ENCODE measurements at regions not wholly inside any gene's neighbourhood (a gene's known extent, or its start where the extent isn't known, plus 50 kb on each side); places are given as distances from the start of the nearest gene placed in this dataset.

DNA sequence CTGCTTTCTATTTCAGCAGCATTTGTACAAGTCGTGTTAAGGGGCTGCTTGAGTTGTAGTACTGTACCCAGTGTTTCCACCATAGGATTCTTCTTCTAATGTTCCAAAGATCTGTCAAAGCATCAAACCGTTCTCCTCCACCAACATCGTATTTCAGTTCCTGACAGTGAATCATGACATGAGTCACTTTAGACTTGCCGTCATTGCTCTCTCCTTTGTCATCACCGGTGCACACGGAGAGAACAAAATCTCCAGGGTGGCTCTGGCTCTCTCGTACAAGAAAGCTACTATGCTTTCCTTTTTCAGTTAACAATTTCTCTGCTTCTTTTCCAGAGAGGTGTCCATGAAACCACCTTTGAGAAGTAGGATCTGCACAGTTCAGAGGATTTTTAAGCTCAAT lies 270.9 kb upstream of the CCDC54 start:
- no peaks in the 10 kb centered on the region for H3K4me1 Mint-ChIP-seq
- H3K9me3 ChIP-seq (ENCODE audit: control insufficient read depth, low read length, poor library complexity, severe bottlenecking), result no peaks in the 10 kb centered on the region
- no peak overlapping the region for H3K4me3 Mint-ChIP-seq
- DNase-seq, result no peak
- no peaks in the 10 kb centered on the region for H3K36me3 Mint-ChIP-seq (ENCODE audit: low read depth)
- no peaks in the 10 kb centered on the region for H3K27me3 Mint-ChIP-seq
- H3K27ac Mint-ChIP-seq, result no peak overlapping the region
- no peak for ATAC-seq

DNA sequence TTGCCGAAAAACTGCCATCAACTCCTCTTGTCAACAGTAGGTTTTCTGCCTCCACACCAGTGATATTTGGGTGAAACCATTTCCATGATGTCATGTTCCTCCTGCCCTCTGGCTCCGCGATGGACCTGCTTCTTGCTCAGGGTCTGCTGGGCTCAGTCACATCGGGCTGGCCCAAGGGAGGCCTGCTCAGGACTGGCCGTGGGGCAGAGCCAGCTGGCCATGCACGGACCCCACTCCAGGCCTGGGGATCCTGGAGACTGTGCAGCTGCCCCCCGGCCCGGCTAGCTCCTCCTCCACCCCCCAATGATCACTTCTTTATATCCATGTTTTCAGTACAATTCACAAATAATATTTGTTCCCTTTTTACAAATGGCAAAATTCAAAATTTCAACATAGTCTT lies 270.3 kb upstream of the CCDC54 start:
- Mint-ChIP-seq H3K36me3 (ENCODE audit: low read depth) (no peaks in the 10 kb centered on the region), H3K27me3 (no peaks in the 10 kb centered on the region), H3K27ac (no peak overlapping the region), H3K4me3 (no peak overlapping the region), H3K4me1 (no peaks in the 10 kb centered on the region)
- no peaks in the 10 kb centered on the region for H3K9me3 ChIP-seq (ENCODE audit: control insufficient read depth, low read length, poor library complexity, severe bottlenecking)
- DNase-seq (no peak), ATAC-seq (no peak)

DNA sequence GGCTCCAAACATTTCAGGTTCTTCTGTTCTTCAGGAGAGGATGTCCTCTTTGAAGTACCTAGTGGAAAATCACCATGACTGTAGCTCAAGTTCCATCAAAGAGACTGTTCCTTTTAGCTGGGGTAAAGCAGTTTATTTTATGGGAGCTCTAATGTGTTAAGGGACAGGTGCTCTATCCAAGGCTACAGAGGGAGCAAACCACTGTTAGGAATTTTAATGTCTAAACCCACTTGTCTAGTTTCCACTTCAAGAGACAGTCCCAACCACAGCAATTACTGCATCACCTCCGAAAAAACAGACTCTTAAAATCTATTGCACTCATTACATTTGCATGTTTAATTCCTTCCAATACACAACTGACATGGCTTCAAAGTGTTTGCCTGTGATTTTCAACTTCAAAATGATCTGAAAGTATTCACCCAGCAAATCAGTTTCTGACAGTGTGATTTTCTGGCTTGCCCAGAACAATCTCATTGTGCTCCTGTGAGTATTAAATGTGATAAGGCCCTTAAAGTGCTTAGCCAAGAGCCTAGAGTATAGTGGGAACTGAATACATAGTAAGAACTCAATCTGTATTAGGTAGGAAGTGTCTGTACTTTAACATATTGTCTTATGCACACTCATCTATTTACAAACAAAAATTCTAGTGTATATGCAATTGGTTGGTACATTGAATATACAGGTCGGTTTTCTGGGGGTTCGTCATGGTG lies 266.5 kb upstream of the CCDC54 start:
- H3K27ac Mint-ChIP-seq, result no peak overlapping the region
- peaks cover 7% of the 10 kb centered on the region for H3K27me3 Mint-ChIP-seq
- H3K36me3 Mint-ChIP-seq (ENCODE audit: low read depth), result no peaks in the 10 kb centered on the region
- no peaks in the 10 kb centered on the region for H3K4me1 Mint-ChIP-seq
- no peak for ATAC-seq
- no peaks in the 10 kb centered on the region for H3K9me3 ChIP-seq (ENCODE audit: control insufficient read depth, low read length, poor library complexity, severe bottlenecking)
- no peak for DNase-seq
- H3K4me3 Mint-ChIP-seq, result no peak overlapping the region

DNA sequence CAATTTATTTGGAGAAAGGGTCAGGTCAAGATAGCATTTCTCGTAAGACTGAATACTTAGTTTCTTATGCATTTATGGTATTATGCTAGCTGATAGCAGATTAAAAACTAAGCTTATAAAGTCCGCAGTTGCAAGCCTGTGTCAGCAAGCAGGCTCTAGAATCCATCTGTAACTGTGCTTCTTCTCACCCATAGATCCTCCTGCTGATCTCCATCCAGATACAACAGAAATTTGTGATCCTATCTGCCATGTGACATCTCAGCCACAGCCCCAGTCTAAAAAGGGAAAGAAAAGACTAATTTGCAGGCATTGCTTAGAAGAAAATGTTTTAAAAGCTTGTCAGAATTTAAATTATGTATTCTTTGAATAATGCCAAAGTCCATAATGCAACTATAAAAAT lies 265.4 kb upstream of the CCDC54 start:
- no peak overlapping the region for H3K27ac Mint-ChIP-seq
- ATAC-seq (no peak), DNase-seq (no peak)
- no peaks in the 10 kb centered on the region for H3K4me1 Mint-ChIP-seq
- H3K9me3 ChIP-seq (ENCODE audit: control insufficient read depth, low read length, poor library complexity, severe bottlenecking), result no peaks in the 10 kb centered on the region
- H3K36me3 Mint-ChIP-seq (ENCODE audit: low read depth), result no peaks in the 10 kb centered on the region
- peaks cover 7% of the 10 kb centered on the region for H3K27me3 Mint-ChIP-seq
- no peak overlapping the region for H3K4me3 Mint-ChIP-seq

DNA sequence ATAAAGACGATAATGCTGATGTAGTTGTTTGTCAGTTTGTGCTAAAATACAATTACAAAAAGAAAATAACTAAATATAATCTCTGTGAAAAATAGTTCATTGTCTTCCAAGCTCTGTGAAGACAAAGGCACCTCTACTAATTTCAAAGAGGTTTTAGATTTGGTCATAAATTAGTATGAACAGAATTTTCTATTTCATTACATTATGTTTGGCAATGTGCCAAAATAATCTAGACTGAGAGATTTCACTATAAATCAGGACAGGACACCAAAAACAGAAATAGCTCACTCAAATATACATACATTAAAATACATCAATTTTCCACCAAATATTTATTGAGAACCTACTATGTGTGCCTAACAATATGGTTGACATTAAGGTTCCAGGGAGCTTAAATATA lies 264.9 kb upstream of the CCDC54 start:
- Mint-ChIP-seq H3K4me1 (no peaks in the 10 kb centered on the region), H3K4me3 (no peak overlapping the region), H3K36me3 (ENCODE audit: low read depth) (no peaks in the 10 kb centered on the region), H3K27ac (no peak overlapping the region), H3K27me3 (peaks cover 11% of the 10 kb centered on the region)
- DNase-seq (no peak), ATAC-seq (no peak)
- H3K9me3 ChIP-seq (ENCODE audit: control insufficient read depth, low read length, poor library complexity, severe bottlenecking), result no peaks in the 10 kb centered on the region

DNA sequence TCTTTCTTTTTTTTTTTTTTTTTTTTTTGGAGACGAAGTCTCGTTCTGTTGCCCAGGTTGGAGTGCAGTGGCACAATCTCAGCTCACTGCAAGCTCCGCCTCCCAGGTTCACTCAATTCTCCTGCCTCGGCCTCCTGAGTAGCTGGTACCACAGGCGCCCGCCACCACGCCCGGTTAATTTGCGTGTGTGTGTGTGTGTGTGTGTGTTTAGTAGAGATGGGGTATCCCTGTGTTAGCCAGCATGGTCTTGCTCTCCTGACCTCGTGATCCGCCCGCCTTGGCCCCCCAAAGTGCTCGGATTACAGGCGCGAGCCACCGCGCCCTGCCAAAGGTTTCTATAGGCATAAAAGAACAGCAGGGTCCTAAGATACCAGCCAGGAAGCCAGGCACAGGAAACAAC lies 261.0 kb upstream of the CCDC54 start:
- H3K36me3 Mint-ChIP-seq (ENCODE audit: low read depth), result no peaks in the 10 kb centered on the region
- H3K9me3 ChIP-seq (ENCODE audit: control insufficient read depth, low read length, poor library complexity, severe bottlenecking), result no peaks in the 10 kb centered on the region
- no peaks in the 10 kb centered on the region for H3K4me1 Mint-ChIP-seq
- ATAC-seq, result no peak
- DNase-seq, result no peak
- H3K4me3 Mint-ChIP-seq, result no peak overlapping the region
- H3K27me3 Mint-ChIP-seq, result peaks cover 25% of the 10 kb centered on the region
- H3K27ac Mint-ChIP-seq, result no peak overlapping the region

DNA sequence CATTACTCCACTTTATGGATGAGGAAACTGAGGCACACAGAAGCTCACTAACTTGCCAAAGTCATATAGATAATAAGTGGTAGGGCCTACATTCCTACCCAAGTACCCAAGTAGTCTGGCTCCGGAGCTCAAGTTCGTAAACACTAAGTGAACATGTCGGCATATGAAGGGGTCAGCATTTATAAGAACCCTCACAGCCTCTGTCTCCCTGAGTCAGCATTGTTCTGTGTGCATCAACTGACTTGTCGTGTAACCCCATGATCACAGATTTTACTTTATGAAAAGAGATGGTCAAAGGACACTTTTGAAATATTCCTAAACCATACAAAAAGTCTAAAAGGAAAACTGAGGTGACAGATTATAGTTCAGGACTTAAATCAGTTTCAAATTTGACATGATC lies 260.1 kb upstream of the CCDC54 start:
- ATAC-seq, result no peak
- no peak for DNase-seq
- no peak overlapping the region for H3K27ac Mint-ChIP-seq
- peaks cover 28% of the 10 kb centered on the region for H3K27me3 Mint-ChIP-seq
- no peak overlapping the region for H3K4me3 Mint-ChIP-seq
- H3K36me3 Mint-ChIP-seq (ENCODE audit: low read depth), result no peaks in the 10 kb centered on the region
- H3K4me1 Mint-ChIP-seq, result no peaks in the 10 kb centered on the region
- H3K9me3 ChIP-seq (ENCODE audit: control insufficient read depth, low read length, poor library complexity, severe bottlenecking), result no peaks in the 10 kb centered on the region

DNA sequence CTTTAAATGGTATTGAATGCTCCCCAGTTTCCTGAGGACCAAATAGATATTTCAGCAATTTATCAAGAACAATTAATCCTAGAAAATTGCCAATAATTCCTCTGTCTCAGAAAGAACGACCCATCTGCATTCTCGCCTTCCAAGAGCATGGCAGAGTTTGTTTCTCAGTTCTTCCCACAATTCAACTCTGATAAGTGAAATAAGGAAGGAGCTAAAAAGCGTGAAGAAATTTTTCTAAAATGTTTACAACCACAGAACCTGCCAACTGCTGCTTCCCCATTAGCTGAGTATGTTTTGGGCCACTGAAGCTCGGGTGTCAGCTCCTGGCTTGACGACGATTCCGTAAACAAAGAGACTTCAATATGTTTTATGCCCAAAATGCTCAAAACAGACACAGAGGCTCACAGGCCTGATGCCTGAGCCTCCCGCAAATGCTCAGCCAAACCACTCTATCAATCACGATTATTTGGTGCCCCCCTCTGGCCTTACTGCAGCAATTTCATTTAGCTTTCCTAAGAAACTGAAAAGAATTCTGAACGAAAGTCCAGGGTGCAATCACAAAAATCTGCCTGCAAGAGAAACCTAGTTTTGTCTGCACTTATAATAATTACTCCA lies 259.2 kb upstream of the CCDC54 start:
- Mint-ChIP-seq H3K36me3 (ENCODE audit: low read depth) (no peaks in the 10 kb centered on the region), H3K27ac (no peak overlapping the region), H3K4me3 (no peak overlapping the region), H3K4me1 (no peaks in the 10 kb centered on the region), H3K27me3 (peaks cover 26% of the 10 kb centered on the region)
- DNase-seq, result no peak
- ATAC-seq, result no peak
- no peaks in the 10 kb centered on the region for H3K9me3 ChIP-seq (ENCODE audit: control insufficient read depth, low read length, poor library complexity, severe bottlenecking)

DNA sequence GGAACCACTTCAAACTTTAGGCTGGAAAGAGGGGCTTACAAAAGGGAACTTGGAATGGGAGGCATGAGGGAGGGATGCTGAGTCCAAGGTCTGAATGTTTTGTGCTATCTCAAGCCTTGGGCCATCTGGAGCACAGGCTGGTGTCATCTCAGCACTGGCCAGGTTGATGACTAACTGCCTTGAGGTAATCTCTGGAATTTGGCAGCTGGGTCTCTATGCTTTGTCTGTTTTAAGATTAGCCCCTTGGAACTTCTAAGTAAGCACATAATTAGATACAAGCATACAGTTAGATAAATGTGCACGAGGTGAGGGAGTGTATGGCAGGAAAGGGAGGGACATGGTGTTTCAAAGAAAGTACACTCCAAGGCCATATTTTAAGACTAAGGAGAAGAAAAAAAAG lies 252.4 kb upstream of the CCDC54 start:
- DNase-seq (no peak), ATAC-seq (no peak)
- Mint-ChIP-seq H3K4me3 (no peak overlapping the region), H3K27ac (no peak overlapping the region), H3K4me1 (no peaks in the 10 kb centered on the region), H3K36me3 (ENCODE audit: low read depth) (no peaks in the 10 kb centered on the region), H3K27me3 (peaks cover 20% of the 10 kb centered on the region)
- H3K9me3 ChIP-seq (ENCODE audit: control insufficient read depth, low read length, poor library complexity, severe bottlenecking), result no peaks in the 10 kb centered on the region

DNA sequence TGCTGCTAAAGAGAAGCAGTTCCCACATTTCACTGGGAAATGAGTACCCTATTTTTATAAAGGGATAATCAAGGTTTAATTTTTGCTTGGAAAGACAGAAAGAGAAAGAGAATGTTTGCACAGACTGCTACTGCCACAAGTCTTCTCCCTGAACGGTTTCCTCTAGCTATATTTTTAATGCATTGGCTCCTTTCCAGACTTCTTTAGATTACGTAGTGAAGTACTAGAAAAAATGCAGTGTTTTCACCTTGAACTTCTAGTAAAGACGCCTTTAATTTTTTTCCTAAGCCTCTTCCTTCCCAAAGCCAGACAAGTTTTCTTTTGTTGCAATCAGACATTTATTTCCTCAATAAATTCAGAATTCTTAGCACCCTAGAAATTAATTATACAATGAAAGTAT lies 248.3 kb upstream of the CCDC54 start:
- ATAC-seq (no peak), DNase-seq (no peak)
- Mint-ChIP-seq H3K36me3 (ENCODE audit: low read depth) (no peaks in the 10 kb centered on the region), H3K4me1 (no peaks in the 10 kb centered on the region), H3K27ac (no peak overlapping the region), H3K4me3 (no peak overlapping the region), H3K27me3 (peaks cover 14% of the 10 kb centered on the region)
- H3K9me3 ChIP-seq (ENCODE audit: control insufficient read depth, low read length, poor library complexity, severe bottlenecking), result no peaks in the 10 kb centered on the region

DNA sequence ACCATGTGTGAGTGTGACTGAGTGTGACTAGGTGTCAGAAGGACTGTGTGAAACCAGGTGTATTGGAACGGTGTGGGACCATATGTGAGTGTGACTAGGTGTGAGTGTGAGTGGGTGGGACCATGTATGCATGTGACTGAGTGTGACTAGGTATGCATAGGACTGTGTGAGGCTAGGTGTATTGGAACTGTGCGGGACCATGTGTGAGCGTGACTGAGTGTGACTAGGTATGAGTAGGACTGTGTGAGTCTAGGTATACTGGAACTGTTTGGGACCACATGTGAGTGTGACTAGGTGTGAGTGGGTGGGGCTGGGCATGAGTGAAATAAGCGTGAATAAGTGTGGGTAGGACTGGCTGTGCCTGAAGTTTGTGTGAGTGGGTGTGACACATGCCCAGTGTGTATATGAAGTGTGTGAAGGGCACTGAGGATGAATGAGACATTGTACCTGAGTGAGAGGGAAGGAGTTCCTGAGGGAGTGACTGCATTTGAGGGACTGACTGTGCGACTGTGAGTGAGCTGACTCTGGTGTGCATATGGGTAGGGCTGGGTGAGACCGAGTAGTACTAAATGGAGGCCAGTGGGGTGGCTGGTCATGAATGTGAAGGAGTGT lies 247.0 kb upstream of the CCDC54 start:
- Mint-ChIP-seq H3K27ac (no peak overlapping the region), H3K4me1 (no peaks in the 10 kb centered on the region), H3K4me3 (no peak overlapping the region), H3K27me3 (peaks cover 3% of the 10 kb centered on the region), H3K36me3 (ENCODE audit: low read depth) (no peaks in the 10 kb centered on the region)
- DNase-seq (no peak), ATAC-seq (no peak)
- no peaks in the 10 kb centered on the region for H3K9me3 ChIP-seq (ENCODE audit: control insufficient read depth, low read length, poor library complexity, severe bottlenecking)

DNA sequence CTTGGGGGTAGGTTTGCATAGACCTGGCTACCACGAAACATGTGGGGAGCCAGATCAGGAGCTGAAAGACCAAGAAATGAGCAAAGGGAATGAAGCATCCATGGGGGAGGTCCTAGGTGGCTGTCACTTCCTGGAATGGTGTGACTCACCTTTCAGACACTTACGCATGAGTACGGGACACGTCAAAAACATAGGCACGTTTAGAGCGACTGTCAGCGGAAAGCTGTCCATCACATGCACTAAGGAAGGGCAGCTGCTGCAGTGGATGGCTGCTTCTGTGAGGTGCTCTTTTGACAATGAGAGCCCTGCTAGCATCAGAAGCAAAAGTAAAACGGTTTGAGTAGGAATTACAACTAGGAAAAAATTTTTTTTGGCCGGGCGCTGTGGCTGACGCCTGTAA lies 244.6 kb upstream of the CCDC54 start:
- ATAC-seq (no peak), DNase-seq (no peak)
- H3K4me1 Mint-ChIP-seq, result no peaks in the 10 kb centered on the region
- H3K4me3 Mint-ChIP-seq, result no peak overlapping the region
- H3K36me3 Mint-ChIP-seq (ENCODE audit: low read depth), result no peaks in the 10 kb centered on the region
- no peak overlapping the region for H3K27ac Mint-ChIP-seq
- H3K27me3 Mint-ChIP-seq, result no peaks in the 10 kb centered on the region
- no peaks in the 10 kb centered on the region for H3K9me3 ChIP-seq (ENCODE audit: control insufficient read depth, low read length, poor library complexity, severe bottlenecking)

DNA sequence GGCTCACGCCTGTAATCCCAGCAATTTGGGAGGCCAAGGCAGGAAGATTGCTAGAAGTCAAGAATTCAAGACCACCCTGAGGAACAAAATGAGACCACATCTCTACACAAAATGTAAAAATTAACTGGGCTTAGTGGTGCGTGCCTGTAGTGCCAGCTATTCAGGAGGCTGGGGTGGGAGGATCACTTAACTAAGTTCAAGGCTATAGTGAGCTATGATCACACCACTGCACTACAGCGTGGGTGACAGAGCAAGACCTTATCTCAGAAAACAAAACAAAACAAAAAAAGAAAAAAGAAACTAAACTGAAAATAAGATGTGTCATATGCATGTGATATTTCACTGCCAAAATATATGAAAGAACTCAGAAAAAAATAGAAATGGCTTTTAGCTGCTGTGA lies 243.3 kb upstream of the CCDC54 start:
- Mint-ChIP-seq H3K36me3 (ENCODE audit: low read depth) (no peaks in the 10 kb centered on the region), H3K4me1 (no peaks in the 10 kb centered on the region), H3K4me3 (no peak overlapping the region), H3K27ac (no peak overlapping the region), H3K27me3 (no peaks in the 10 kb centered on the region)
- H3K9me3 ChIP-seq (ENCODE audit: control insufficient read depth, low read length, poor library complexity, severe bottlenecking), result no peaks in the 10 kb centered on the region
- DNase-seq (no peak), ATAC-seq (no peak)

DNA sequence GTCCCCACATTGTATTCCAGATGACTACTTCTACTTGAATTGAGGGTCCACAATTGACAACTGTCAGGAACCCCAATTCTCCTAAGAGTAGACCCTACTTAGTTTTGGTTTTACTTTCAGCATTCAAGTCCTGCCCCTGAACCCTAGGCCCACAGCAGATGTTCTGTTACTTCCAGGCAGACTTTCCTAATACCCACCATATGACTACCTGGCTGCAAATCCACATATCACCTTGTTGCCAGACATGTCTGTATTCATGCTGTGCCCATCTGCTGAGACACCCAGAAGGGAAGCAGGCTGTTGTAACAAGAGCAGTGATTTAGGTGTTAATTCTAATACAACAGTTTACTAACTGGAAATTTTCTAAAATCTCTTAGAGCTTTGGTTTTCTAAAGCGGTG lies 235.1 kb upstream of the CCDC54 start:
- DNase-seq (no peak), ATAC-seq (no peak)
- Mint-ChIP-seq H3K36me3 (ENCODE audit: low read depth) (no peaks in the 10 kb centered on the region), H3K4me3 (no peak overlapping the region), H3K27ac (no peak overlapping the region), H3K4me1 (no peaks in the 10 kb centered on the region), H3K27me3 (peaks cover 21% of the 10 kb centered on the region)
- peaks cover 3% of the 10 kb centered on the region for H3K9me3 ChIP-seq (ENCODE audit: control insufficient read depth, low read length, poor library complexity, severe bottlenecking)
